Lower leg skin (tissue), 4 donors: ENCODE measurements at regions not wholly inside any gene's neighbourhood (a gene's known extent, or its start where the extent isn't known, plus 50 kb on each side); places are given as distances from the start of the nearest gene placed in this dataset.

Experiments used
- DNase-seq, 2 donors: peaks; one replicate each; pipeline ENCODE4 v3.0.0-alpha.2; 2019; ENCODE audit warnings: low spot score in 2 of 2
- H3K4me3 ChIP-seq: fragments of 200-600 bp; sonication (generic); 2 replicates; pipeline ENCODE4 v1.5.1; 2017; ENCODE audit warnings: mild to moderate bottlenecking, low read depth; ENCODE audit not compliant: poor library complexity, severe bottlenecking
- POLR2A ChIP-seq, 2 donors: fragments of 450-650 bp; IDR thresholded peaks; one replicate each; pipeline ENCODE4 v1.6.1; 2016 to 2017; ENCODE audit warnings: antibody characterized with exemption in 2 of 2, mild to moderate bottlenecking in 1 of 2, moderate library complexity in 1 of 2
- WGBS, 2 donors: methylation state at CpG; one replicate each; pipeline ENCODE4 v1.1.5; 2018; 5-methylcytosine and 5-hydroxymethylcytosine counted together
- intact Hi-C: fragments of 100-400 bp; cut with DNase I; formaldehyde crosslinking; loops from one replicate; pipeline ENCODE4 v1.15.0; 2023; ENCODE audit warnings: low total_unique reads
- TF ChIP-seq, protein P1 (sequence below), 3 donors: fragments of 450-650 bp; IDR thresholded peaks; one replicate each; pipeline ENCODE4 v1.5.1; 2016; ENCODE audit warnings: antibody characterized with exemption in 3 of 3, mild to moderate bottlenecking in 3 of 3, moderate library complexity in 2 of 3

DNA sequence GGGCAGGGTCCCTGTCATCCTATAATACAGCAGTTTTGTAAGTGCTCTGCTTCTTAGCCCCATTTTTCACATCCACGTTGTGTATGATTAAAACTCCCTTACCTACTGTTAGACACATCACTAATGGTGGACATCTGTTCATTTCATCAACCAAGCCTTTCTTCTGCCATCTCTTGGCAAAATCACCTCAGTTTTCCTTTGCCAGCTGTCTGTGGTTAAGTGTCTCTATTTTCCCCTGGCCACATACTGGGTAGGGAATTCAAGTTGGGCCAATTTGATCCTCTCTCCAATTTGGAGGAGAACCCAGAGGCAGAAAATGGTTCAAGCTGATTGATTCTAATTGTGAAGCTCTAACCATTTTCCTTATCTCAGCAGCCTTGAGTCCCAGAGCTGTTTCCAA lies 436.1 kb downstream of the PCDH7 start:
- TF ChIP-seq, protein P1, sequence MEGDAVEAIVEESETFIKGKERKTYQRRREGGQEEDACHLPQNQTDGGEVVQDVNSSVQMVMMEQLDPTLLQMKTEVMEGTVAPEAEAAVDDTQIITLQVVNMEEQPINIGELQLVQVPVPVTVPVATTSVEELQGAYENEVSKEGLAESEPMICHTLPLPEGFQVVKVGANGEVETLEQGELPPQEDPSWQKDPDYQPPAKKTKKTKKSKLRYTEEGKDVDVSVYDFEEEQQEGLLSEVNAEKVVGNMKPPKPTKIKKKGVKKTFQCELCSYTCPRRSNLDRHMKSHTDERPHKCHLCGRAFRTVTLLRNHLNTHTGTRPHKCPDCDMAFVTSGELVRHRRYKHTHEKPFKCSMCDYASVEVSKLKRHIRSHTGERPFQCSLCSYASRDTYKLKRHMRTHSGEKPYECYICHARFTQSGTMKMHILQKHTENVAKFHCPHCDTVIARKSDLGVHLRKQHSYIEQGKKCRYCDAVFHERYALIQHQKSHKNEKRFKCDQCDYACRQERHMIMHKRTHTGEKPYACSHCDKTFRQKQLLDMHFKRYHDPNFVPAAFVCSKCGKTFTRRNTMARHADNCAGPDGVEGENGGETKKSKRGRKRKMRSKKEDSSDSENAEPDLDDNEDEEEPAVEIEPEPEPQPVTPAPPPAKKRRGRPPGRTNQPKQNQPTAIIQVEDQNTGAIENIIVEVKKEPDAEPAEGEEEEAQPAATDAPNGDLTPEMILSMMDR (IDR thresholded peaks at IDR 0.05), result no peak
- no peak for TF ChIP-seq POLR2A (IDR thresholded peaks at IDR 0.05)
- H3K4me3 ChIP-seq, result no peak overlapping the region
- intact Hi-C loops, result no loop called here
- 59 to 81% methylated on average over 1 of the region's 1 CpG for WGBS, 2 donors
- no peak for DNase-seq

GRCh38 chr4:31160146-31160545 lies 440.0 kb downstream of the PCDH7 start:
- TF ChIP-seq, protein P1 (IDR thresholded peaks at IDR 0.05), result no peak
- TF ChIP-seq POLR2A (IDR thresholded peaks at IDR 0.05), result no peak
- WGBS, 2 donors, result 72 to 84% methylated on average over 3 of the region's 3 CpGs
- intact Hi-C loops, result no loop called here
- DNase-seq, result no peak
- H3K4me3 ChIP-seq, result no peak overlapping the region

- no peak for DNase-seq
- TF ChIP-seq, protein P1 (IDR thresholded peaks at IDR 0.05), result no peak
- TF ChIP-seq POLR2A (IDR thresholded peaks at IDR 0.05), result no peak
- WGBS, 2 donors, result 37 to 42% methylated on average over 5 of the region's 5 CpGs
- no peak overlapping the region for H3K4me3 ChIP-seq
- intact Hi-C loops, result no loop called here
Measured at GRCh38 chr4:31169846-31170245, 449.7 kb downstream of the PCDH7 start.

DNA sequence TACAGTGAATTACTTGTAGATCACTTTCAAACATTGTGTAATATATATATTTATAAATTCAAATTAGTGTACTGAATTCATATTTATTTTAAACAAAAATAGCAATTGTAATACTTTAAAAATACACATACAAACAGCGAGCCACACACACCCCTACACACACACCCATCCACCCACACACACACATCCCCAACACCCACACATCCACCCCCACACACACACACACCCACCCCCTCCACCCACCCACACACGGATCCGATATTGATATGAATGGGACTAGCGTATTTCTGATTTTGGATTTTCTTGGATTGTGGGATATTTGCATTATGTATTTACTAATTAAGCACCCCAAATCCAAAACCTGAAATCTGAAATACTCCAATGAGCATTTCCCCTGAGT lies 451.2 kb downstream of the PCDH7 start:
- no peak for DNase-seq
- intact Hi-C loops, result no loop called here
- no peak overlapping the region for H3K4me3 ChIP-seq
- TF ChIP-seq, protein P1 (IDR thresholded peaks at IDR 0.05), result no peak
- TF ChIP-seq POLR2A (IDR thresholded peaks at IDR 0.05), result no peak
- 89 to 90% methylated on average over 4 of the region's 4 CpGs for WGBS, 2 donors

GRCh38 chr4:31175242-31175910 lies 455.2 kb downstream of the PCDH7 start:
- DNase-seq, result no peak
- intact Hi-C loops, result no loop called here
- 93% methylated on average over 5 of the region's 5 CpGs for WGBS, 2 donors
- TF ChIP-seq POLR2A (IDR thresholded peaks at IDR 0.05), result no peak
- TF ChIP-seq, protein P1 (IDR thresholded peaks at IDR 0.05), result no peak
- H3K4me3 ChIP-seq, result no peak overlapping the region

- DNase-seq, result no peak
- intact Hi-C loops, result no loop called here
- 84 to 87% methylated on average over 4 of the region's 4 CpGs for WGBS, 2 donors
- TF ChIP-seq POLR2A (IDR thresholded peaks at IDR 0.05), result no peak
- TF ChIP-seq, protein P1 (IDR thresholded peaks at IDR 0.05), result no peak
- no peak overlapping the region for H3K4me3 ChIP-seq
Measured at GRCh38 chr4:31183256-31183655, 463.1 kb downstream of the PCDH7 start.
